Liver (tissue), 8 donors: ENCODE measurements at regions not wholly inside any gene's neighbourhood (a gene's known extent, or its start where the extent isn't known, plus 50 kb on each side); places are given as distances from the start of the nearest gene placed in this dataset.

Experiments used
- DNase-seq: peaks from one replicate; pipeline ENCODE4 v3.0.0-alpha.2; 2017; ENCODE audit warnings: low spot score
- H3K27ac ChIP-seq, 2 donors: one replicate each; pipeline ENCODE4 v1.7.0; 2013; ENCODE audit warnings: inconsistent platforms in 2 of 2, low read length in 2 of 2, control low read depth in 1 of 2, low read depth in 1 of 2, mild to moderate bottlenecking in 1 of 2
- H3K27me3 ChIP-seq, 4 donors: one replicate each; pipeline versions ENCODE4 v1.6.1 to v1.7.0; 2013; ENCODE audit warnings: low read length in 3 of 4, inconsistent platforms in 1 of 4, mild to moderate bottlenecking in 1 of 4, moderate library complexity in 1 of 4; ENCODE audit not compliant: control insufficient read depth in 4 of 4, insufficient read depth in 4 of 4
- H3K36me3 ChIP-seq, 4 donors: one replicate each; pipeline versions ENCODE4 v1.6.1 to v1.7.0; 2013; ENCODE audit warnings: low read length in 3 of 4, mild to moderate bottlenecking in 3 of 4, low read depth in 1 of 4, moderate library complexity in 1 of 4; ENCODE audit not compliant: control insufficient read depth in 4 of 4, insufficient read depth in 3 of 4
- H3K4me1 ChIP-seq, 4 donors: one replicate each; pipeline versions ENCODE4 v1.6.1 to v1.7.0; 2013; ENCODE audit warnings: low read length in 3 of 4, mild to moderate bottlenecking in 3 of 4, moderate library complexity in 1 of 4; ENCODE audit not compliant: control insufficient read depth in 4 of 4, insufficient read depth in 4 of 4
- H3K4me3 ChIP-seq, 3 donors: one replicate each; pipeline versions ENCODE4 v1.6.1 to v1.7.0; 2013; ENCODE audit warnings: low read length in 3 of 3, control low read depth in 1 of 3, low read depth in 1 of 3, mild to moderate bottlenecking in 1 of 3
- H3K9ac ChIP-seq, 2 donors: one replicate each; pipeline ENCODE4 v1.7.0; 2013; ENCODE audit warnings: low read length in 2 of 2, mild to moderate bottlenecking in 2 of 2, moderate library complexity in 2 of 2, control low read depth in 1 of 2, low read depth in 1 of 2
- H3K9me3 ChIP-seq, 4 donors: one replicate each; pipeline versions ENCODE4 v1.6.1 to v1.7.0; 2013; ENCODE audit warnings: low read length in 3 of 4; ENCODE audit not compliant: control insufficient read depth in 4 of 4
- EGR1 ChIP-seq, 2 donors: IDR thresholded peaks; 2 replicates each; pipeline ENCODE4 v1.6.1; 2016 to 2018; ENCODE audit warnings: antibody characterized with exemption in 2 of 2, low read depth in 2 of 2
- FOXA1 ChIP-seq: IDR thresholded peaks from 2 replicates; pipeline ENCODE4 v1.6.1; 2016; ENCODE audit warnings: antibody characterized with exemption
- FOXA2 ChIP-seq: IDR thresholded peaks from 2 replicates; pipeline ENCODE4 v1.6.1; 2016; ENCODE audit warnings: antibody characterized with exemption
- GABPA ChIP-seq, 2 donors: IDR thresholded peaks in 1 of 2; conservative IDR thresholded peaks in 1 of 2; 2 replicates each; pipeline ENCODE4 v1.6.1; 2016; ENCODE audit warnings: antibody characterized with exemption in 2 of 2, mild to moderate bottlenecking in 1 of 2, moderate library complexity in 1 of 2
- HNF4A ChIP-seq, 2 donors: conservative IDR thresholded peaks; 2 replicates each; pipeline ENCODE4 v1.6.1; 2016; ENCODE audit warnings: antibody characterized with exemption in 2 of 2, mild to moderate bottlenecking in 2 of 2
- HNF4G ChIP-seq: IDR thresholded peaks from 2 replicates; pipeline ENCODE4 v1.6.1; 2016; ENCODE audit warnings: antibody characterized with exemption
- JUND ChIP-seq, 2 donors: IDR thresholded peaks; 2 replicates each; pipeline ENCODE4 v1.6.1; 2016; ENCODE audit warnings: antibody characterized with exemption in 2 of 2
- NR2F2 ChIP-seq: IDR thresholded peaks from 2 replicates; pipeline ENCODE4 v1.6.1; 2016; ENCODE audit warnings: antibody characterized with exemption
- RAD21 ChIP-seq, 2 donors: IDR thresholded peaks; 2 replicates each; pipeline ENCODE4 v1.6.1; 2016; ENCODE audit warnings: antibody characterized with exemption in 2 of 2, mild to moderate bottlenecking in 2 of 2
- RXRA ChIP-seq, 2 donors: IDR thresholded peaks; 2 replicates each; pipeline ENCODE4 v1.6.1; 2017 to 2018; ENCODE audit warnings: antibody characterized with exemption in 2 of 2, mild to moderate bottlenecking in 1 of 2
- SP1 ChIP-seq: IDR thresholded peaks from 2 replicates; pipeline ENCODE4 v1.6.1; 2018; ENCODE audit warnings: antibody characterized with exemption, mild to moderate bottlenecking
- YY1 ChIP-seq: IDR thresholded peaks from 2 replicates; pipeline ENCODE4 v1.6.1; 2016; ENCODE audit warnings: antibody characterized with exemption, mild to moderate bottlenecking
- WGBS: extraction: QIAGEN DNeasy Blood & Tissue Kit; methylation state at CpG from one replicate; pipeline ENCODE4 v1.1.7; 2013; 5-methylcytosine and 5-hydroxymethylcytosine counted together
- TF ChIP-seq, protein P1 (sequence below): IDR thresholded peaks from 2 replicates; pipeline ENCODE4 v1.6.1; 2016; ENCODE audit warnings: antibody characterized with exemption
- TF ChIP-seq, protein P2 (sequence below): IDR thresholded peaks from 2 replicates; pipeline ENCODE4 v1.6.1; 2016; ENCODE audit warnings: antibody characterized with exemption
- TF ChIP-seq, protein P3 (sequence below): IDR thresholded peaks from 2 replicates; pipeline ENCODE4 v1.6.1; 2016; ENCODE audit warnings: antibody characterized with exemption
- TF ChIP-seq, protein P4 (sequence below): IDR thresholded peaks from 2 replicates; pipeline ENCODE4 v1.6.1; 2016; ENCODE audit warnings: antibody characterized with exemption, mild to moderate bottlenecking
- TF ChIP-seq, protein P5 (sequence below): fragments of 150-350 bp; IDR thresholded peaks from 2 replicates; pipeline ENCODE4 v1.5.1; 2017; ENCODE audit warnings: improper control_type of control experiment, low read depth, low read length; ENCODE audit not compliant: missing input control
- donor health status: healthy.
- donor health status: healthy.
- donor health status: healthy.
- donor health status: healthy.
- donor health status: healthy.

DNA sequence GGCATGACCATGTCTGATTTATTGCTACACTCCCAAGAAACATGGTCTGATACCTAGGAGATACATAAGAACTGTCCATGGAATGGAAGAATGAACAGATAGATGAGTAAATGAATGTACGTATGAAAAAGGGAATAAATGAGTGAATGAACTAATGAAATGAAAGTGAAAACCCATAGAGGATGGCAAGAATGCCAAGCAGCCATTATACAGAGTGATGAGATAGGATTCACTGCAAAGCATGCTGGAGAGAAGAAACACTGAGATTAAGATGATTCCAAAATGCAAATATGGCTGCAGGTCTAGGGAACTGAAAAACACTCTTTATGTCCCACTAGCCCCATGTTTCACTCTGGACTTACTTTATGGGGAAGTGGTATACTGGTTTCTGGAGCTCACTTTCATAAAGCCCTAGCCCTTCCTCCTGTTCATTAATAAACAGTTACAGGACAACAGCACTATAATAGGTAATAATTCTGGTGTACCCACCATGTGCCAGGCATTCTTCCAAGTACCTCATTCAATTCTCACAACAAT lies 170.3 kb upstream of the RAD23B start (continued):
- TF ChIP-seq HNF4G = no peak
- no peak for TF ChIP-seq HNF4A (conservative IDR thresholded peaks at IDR 0.05)
- TF ChIP-seq JUND (IDR thresholded peaks at IDR 0.05) = no peak
- no peak for TF ChIP-seq YY1
- TF ChIP-seq, protein P1, sequence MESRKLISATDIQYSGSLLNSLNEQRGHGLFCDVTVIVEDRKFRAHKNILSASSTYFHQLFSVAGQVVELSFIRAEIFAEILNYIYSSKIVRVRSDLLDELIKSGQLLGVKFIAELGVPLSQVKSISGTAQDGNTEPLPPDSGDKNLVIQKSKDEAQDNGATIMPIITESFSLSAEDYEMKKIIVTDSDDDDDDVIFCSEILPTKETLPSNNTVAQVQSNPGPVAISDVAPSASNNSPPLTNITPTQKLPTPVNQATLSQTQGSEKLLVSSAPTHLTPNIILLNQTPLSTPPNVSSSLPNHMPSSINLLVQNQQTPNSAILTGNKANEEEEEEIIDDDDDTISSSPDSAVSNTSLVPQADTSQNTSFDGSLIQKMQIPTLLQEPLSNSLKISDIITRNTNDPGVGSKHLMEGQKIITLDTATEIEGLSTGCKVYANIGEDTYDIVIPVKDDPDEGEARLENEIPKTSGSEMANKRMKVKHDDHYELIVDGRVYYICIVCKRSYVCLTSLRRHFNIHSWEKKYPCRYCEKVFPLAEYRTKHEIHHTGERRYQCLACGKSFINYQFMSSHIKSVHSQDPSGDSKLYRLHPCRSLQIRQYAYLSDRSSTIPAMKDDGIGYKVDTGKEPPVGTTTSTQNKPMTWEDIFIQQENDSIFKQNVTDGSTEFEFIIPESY = no peak
- no peak for TF ChIP-seq NR2F2

DNA sequence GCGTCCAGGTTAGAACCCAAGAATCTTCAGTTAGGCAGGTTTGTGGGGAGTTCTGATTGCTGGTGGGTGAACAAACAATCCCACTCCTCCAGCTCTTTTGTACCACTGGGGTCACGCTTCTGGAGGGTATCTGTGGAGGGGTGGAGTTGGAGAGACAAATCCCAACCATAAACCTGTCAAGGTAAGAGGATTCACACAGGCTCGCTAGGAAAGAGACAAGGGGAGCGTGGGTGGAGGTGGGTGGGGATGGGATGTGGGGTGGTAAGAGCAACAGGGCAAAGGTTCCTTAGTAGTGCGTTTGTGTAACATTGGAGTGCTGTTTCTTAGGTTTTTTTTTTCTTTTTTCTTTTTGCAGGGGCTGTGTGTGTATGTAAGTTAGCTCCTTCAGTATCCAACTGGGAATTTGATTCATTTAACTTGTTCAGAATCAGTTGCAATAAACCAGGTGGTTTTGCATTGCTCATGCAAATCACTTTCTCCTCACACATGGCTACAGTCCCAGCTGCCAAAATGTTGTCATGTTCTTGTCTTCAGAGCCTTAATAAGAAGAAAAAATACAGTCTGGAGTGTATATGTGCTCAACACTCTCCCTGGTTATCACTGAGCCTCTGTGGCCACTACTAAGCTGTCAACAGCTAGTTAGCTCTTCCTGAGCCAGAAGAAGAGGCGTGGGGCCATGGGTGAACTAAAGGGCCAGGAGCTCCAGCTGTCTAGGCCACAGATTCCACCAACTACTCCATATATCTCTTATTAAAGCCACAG lies 164.0 kb upstream of the RAD23B start:
- no peaks in the 10 kb centered on the region for H3K9me3 ChIP-seq
- no peak for DNase-seq
- H3K27me3 ChIP-seq = no peaks in the 10 kb centered on the region
- no peak overlapping the region for H3K9ac ChIP-seq
- H3K4me3 ChIP-seq = no peak overlapping the region
- H3K27ac ChIP-seq = no peak overlapping the region
- no peaks in the 10 kb centered on the region for H3K36me3 ChIP-seq
- WGBS = 77% methylated on average over 6 of the region's 6 CpGs
- H3K4me1 ChIP-seq = peaks cover 0 to 14% (median 9%) of the 10 kb centered on the region in 4 donors
- TF ChIP-seq HNF4G = no peak
- no peak for TF ChIP-seq NR2F2

DNA sequence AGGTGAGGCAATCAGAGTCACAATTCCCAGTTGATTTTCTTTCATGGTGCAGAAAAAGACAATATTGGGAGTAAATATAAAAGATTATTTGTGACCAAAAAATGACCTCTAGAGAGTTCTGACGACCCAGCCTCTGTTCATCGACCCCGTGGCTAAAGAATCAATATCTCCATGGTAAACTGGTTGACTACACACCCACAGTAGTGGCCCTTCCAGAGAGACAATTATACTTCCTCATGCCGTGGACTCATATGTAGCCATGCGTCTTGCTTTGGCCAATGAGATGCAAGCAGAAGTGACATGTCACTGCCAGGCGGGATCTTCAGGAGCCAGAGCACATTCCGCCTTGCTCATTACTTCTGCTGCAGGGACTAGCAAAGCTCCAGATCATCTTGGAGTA lies 163.3 kb upstream of the RAD23B start:
- Histone ChIP-seq H3K27ac (no peak overlapping the region), H3K9ac (no peak overlapping the region), H3K9me3 (no peaks in the 10 kb centered on the region), H3K4me1 (peaks cover 0 to 14% (median 9%) of the 10 kb centered on the region in 4 donors), H3K4me3 (no peak overlapping the region), H3K27me3 (no peaks in the 10 kb centered on the region), H3K36me3 (no peaks in the 10 kb centered on the region)
- peak in 1 of 2 donors; percentile 9 for TF ChIP-seq HNF4A (conservative IDR thresholded peaks at IDR 0.05)
- TF ChIP-seq, protein P2, sequence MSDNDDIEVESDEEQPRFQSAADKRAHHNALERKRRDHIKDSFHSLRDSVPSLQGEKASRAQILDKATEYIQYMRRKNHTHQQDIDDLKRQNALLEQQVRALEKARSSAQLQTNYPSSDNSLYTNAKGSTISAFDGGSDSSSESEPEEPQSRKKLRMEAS = no peak
- TF ChIP-seq, protein P3, sequence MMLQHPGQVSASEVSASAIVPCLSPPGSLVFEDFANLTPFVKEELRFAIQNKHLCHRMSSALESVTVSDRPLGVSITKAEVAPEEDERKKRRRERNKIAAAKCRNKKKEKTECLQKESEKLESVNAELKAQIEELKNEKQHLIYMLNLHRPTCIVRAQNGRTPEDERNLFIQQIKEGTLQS = no peak
- WGBS = 61% methylated on average over 7 of the region's 7 CpGs
- DNase-seq = no peak

DNA sequence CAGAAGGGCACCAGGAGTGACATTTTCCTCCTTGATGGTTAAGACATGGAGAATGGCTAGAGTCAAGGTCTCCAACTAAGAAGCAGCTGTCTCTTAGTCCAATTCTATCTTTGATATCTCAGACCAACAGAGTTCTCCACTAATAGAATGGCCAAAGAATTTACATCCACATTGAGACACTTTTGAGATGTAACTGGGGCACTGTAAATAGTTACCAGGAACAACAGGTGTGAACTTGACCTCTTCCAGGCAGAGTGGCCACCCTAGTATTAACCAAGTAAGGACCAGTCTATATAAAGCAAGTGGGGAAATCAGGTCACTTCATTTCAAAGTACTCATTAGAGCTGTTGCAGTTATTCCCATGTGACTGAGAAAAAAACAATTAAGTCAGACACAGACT lies 159.7 kb upstream of the RAD23B start:
- Histone ChIP-seq H3K9me3 (no peaks in the 10 kb centered on the region), H3K27ac (no peak overlapping the region), H3K9ac (no peak overlapping the region), H3K27me3 (no peaks in the 10 kb centered on the region), H3K36me3 (no peaks in the 10 kb centered on the region), H3K4me1 (peaks cover 0 to 14% (median 9%) of the 10 kb centered on the region in 4 donors), H3K4me3 (no peak overlapping the region)
- DNase-seq = no peak
- TF ChIP-seq, protein P4, sequence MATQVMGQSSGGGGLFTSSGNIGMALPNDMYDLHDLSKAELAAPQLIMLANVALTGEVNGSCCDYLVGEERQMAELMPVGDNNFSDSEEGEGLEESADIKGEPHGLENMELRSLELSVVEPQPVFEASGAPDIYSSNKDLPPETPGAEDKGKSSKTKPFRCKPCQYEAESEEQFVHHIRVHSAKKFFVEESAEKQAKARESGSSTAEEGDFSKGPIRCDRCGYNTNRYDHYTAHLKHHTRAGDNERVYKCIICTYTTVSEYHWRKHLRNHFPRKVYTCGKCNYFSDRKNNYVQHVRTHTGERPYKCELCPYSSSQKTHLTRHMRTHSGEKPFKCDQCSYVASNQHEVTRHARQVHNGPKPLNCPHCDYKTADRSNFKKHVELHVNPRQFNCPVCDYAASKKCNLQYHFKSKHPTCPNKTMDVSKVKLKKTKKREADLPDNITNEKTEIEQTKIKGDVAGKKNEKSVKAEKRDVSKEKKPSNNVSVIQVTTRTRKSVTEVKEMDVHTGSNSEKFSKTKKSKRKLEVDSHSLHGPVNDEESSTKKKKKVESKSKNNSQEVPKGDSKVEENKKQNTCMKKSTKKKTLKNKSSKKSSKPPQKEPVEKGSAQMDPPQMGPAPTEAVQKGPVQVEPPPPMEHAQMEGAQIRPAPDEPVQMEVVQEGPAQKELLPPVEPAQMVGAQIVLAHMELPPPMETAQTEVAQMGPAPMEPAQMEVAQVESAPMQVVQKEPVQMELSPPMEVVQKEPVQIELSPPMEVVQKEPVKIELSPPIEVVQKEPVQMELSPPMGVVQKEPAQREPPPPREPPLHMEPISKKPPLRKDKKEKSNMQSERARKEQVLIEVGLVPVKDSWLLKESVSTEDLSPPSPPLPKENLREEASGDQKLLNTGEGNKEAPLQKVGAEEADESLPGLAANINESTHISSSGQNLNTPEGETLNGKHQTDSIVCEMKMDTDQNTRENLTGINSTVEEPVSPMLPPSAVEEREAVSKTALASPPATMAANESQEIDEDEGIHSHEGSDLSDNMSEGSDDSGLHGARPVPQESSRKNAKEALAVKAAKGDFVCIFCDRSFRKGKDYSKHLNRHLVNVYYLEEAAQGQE = no peak
- TF ChIP-seq RXRA (IDR thresholded peaks at IDR 0.05) = no peak
- no peak for TF ChIP-seq SP1
- TF ChIP-seq, protein P5, sequence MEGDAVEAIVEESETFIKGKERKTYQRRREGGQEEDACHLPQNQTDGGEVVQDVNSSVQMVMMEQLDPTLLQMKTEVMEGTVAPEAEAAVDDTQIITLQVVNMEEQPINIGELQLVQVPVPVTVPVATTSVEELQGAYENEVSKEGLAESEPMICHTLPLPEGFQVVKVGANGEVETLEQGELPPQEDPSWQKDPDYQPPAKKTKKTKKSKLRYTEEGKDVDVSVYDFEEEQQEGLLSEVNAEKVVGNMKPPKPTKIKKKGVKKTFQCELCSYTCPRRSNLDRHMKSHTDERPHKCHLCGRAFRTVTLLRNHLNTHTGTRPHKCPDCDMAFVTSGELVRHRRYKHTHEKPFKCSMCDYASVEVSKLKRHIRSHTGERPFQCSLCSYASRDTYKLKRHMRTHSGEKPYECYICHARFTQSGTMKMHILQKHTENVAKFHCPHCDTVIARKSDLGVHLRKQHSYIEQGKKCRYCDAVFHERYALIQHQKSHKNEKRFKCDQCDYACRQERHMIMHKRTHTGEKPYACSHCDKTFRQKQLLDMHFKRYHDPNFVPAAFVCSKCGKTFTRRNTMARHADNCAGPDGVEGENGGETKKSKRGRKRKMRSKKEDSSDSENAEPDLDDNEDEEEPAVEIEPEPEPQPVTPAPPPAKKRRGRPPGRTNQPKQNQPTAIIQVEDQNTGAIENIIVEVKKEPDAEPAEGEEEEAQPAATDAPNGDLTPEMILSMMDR = no peak
- no peak for TF ChIP-seq FOXA2
- no peak for TF ChIP-seq NR2F2
- TF ChIP-seq FOXA1 = no peak
- no peak for TF ChIP-seq RAD21 (IDR thresholded peaks at IDR 0.05)
- TF ChIP-seq EGR1 (IDR thresholded peaks at IDR 0.05; ENCODE audit: low read depth in 2 of 2) = no peak
- no peak for TF ChIP-seq GABPA (IDR thresholded peaks at IDR 0.05 in 1 of 2, conservative IDR thresholded peaks at IDR 0.05 in 1 of 2)
- no peak for TF ChIP-seq JUND (IDR thresholded peaks at IDR 0.05)
- no peak for TF ChIP-seq YY1
- TF ChIP-seq, protein P2 = no peak
- TF ChIP-seq, protein P3 = no peak
